Mucosa of descending colon (tissue), 3 donors: ENCODE measurements at regions not wholly inside any gene's neighbourhood (a gene's known extent, or its start where the extent isn't known, plus 50 kb on each side); places are given as distances from the start of the nearest gene placed in this dataset.
"Not testable (repeated sequence)": the region's sequence is repeated elsewhere in the genome, so short reads cannot be mapped to it uniquely, and the experiment has no call there.

Experiments
- ATAC-seq: fragments of 200-7000 bp; cut with Tn5 transposase; one replicate; pipeline ENCODE4 v1.9.1; 2020; ENCODE audit warnings: mild to moderate bottlenecking, moderate library complexity
- DNase-seq, 3 donors: peaks; one replicate each; pipeline ENCODE4 v3.0.0-alpha.2; 2020
- H3K36me3 ChIP-seq: fragments of 200-600 bp; one replicate; pipeline ENCODE4 v1.8.0; 2021; ENCODE audit warnings: low read depth, mild to moderate bottlenecking
- H3K4me1 ChIP-seq: fragments of 200-600 bp; one replicate; pipeline ENCODE4 v1.8.0; 2021; ENCODE audit warnings: low read depth, mild to moderate bottlenecking
- H3K4me3 ChIP-seq: fragments of 200-600 bp; one replicate; pipeline ENCODE4 v1.8.0; 2021; ENCODE audit warnings: mild to moderate bottlenecking
- H3K9me3 ChIP-seq: fragments of 200-600 bp; one replicate; pipeline ENCODE4 v1.8.0; 2021; ENCODE audit warnings: mild to moderate bottlenecking
- CTCF ChIP-seq: fragments of 200-600 bp; IDR thresholded peaks from one replicate; pipeline ENCODE4 v1.8.0; 2022; ENCODE audit warnings: antibody characterized with exemption, mild to moderate bottlenecking
- intact Hi-C, 2 donors: fragments of 100-400 bp; cut with DNase I in 1 of 2; cut with micrococcal nuclease in 1 of 2; formaldehyde crosslinking; loops; one replicate each; pipeline versions ENCODE4 v1.11.0 to v1.11.1; 2022; cut with DNase I, micrococcal nuclease
- donor health status: DM: no; HTN: no; CAD: no; lungs with moderate emphysema.
- donor health status: DM: no; HTN: no; CAD: no.
- donor health status: DM: no; HTN: yes; CAD: no.

GRCh38 chr10:100662067-100662466 lies 83.3 kb upstream of the PAX2 start:
- no peaks in the 10 kb centered on the region for H3K9me3 ChIP-seq
- H3K4me3 ChIP-seq: no peak overlapping the region
- intact Hi-C loops: no loop called here
- no peaks in the 10 kb centered on the region for H3K4me1 ChIP-seq
- DNase-seq: no peak
- no peak for ATAC-seq
- H3K36me3 ChIP-seq: no peaks in the 10 kb centered on the region
- TF ChIP-seq CTCF: no peak

- DNase-seq (no peak), ATAC-seq (no peak)
- H3K9me3 ChIP-seq: no peaks in the 10 kb centered on the region
- no peak for TF ChIP-seq CTCF
- no peaks in the 10 kb centered on the region for H3K4me1 ChIP-seq
- no peaks in the 10 kb centered on the region for H3K36me3 ChIP-seq
- H3K4me3 ChIP-seq: no peak overlapping the region
- intact Hi-C loops: no loop called here
Observed at GRCh38 chr10:100664316-100665149, 80.8 kb upstream of the PAX2 start.

- H3K4me1 ChIP-seq, H3K9me3 ChIP-seq, ATAC-seq, DNase-seq, intact Hi-C loops, H3K4me3 ChIP-seq, H3K36me3 ChIP-seq: not testable (repeated sequence)
Observed at GRCh38 chr10:100666634-100667033, 78.7 kb upstream of the PAX2 start.

GRCh38 chr10:100669616-100670015 lies 75.8 kb upstream of the PAX2 start:
- H3K4me1 ChIP-seq: no peaks in the 10 kb centered on the region
- no peak for TF ChIP-seq CTCF
- ATAC-seq: no peak
- H3K4me3 ChIP-seq: no peak overlapping the region
- H3K36me3 ChIP-seq: no peaks in the 10 kb centered on the region
- intact Hi-C loops: no loop called here
- no peaks in the 10 kb centered on the region for H3K9me3 ChIP-seq
- DNase-seq: no peak

GRCh38 chr10:100670368-100670767 lies 75.0 kb upstream of the PAX2 start:
- Histone ChIP-seq H3K4me3 (no peak overlapping the region), H3K4me1 (no peaks in the 10 kb centered on the region), H3K9me3 (no peaks in the 10 kb centered on the region), H3K36me3 (no peaks in the 10 kb centered on the region)
- ATAC-seq (no peak), DNase-seq (no peak)
- no peak for TF ChIP-seq CTCF
- intact Hi-C loops: no loop called here

- Histone ChIP-seq H3K36me3 (no peaks in the 10 kb centered on the region), H3K4me3 (no peak overlapping the region), H3K9me3 (no peaks in the 10 kb centered on the region), H3K4me1 (no peaks in the 10 kb centered on the region)
- ATAC-seq (peak; percentile 80), DNase-seq (peak in 2 of 3 donors; percentile 40 to 58)
- peak; percentile 78 for TF ChIP-seq CTCF
- intact Hi-C loops: no loop called here
Observed at GRCh38 chr10:100670828-100671479, 74.4 kb upstream of the PAX2 start.
